ENCODE measurements at regions not wholly inside any gene's neighbourhood (a gene's known extent, or its start where the extent isn't known, plus 50 kb on each side); places are given as distances from the start of the nearest gene placed in this dataset.
"Not testable (repeated sequence)": the region's sequence is repeated elsewhere in the genome, so short reads cannot be mapped to it uniquely, and the experiment has no call there.

- H3K4me3 ChIP-seq (ENCODE audit: low read depth in 1 of 2, low read length in 2 of 2); H3K9me3 ChIP-seq (ENCODE audit: control insufficient read depth in 1 of 2, low read length in 2 of 2); H3K9ac ChIP-seq (ENCODE audit: low read depth in 1 of 2, low read length in 2 of 2); H3K27ac ChIP-seq (ENCODE audit: low read depth, low read length); H3K36me3 ChIP-seq (ENCODE audit: control insufficient read depth in 1 of 2, insufficient read depth in 2 of 2, low read length in 2 of 2); H3K4me1 ChIP-seq (ENCODE audit: control insufficient read depth in 1 of 2, insufficient read depth in 2 of 2, low read length in 2 of 2): not testable (repeated sequence)
- H3K27me3 ChIP-seq (ENCODE audit: control insufficient read depth in 1 of 2, insufficient read depth in 2 of 2, low read length in 2 of 2) = peaks cover 12 to 16% of the 10 kb centered on the region in 2 donors
Observed at GRCh38 chr6:26749759-26750126, 90.2 kb upstream of the ZNF322 start.

- Histone ChIP-seq H3K27me3 (ENCODE audit: control insufficient read depth in 1 of 2, insufficient read depth in 2 of 2, low read length in 2 of 2) (peaks cover 6 to 14% of the 10 kb centered on the region in 2 donors), H3K4me3 (ENCODE audit: low read depth in 1 of 2, low read length in 2 of 2) (no peak overlapping the region), H3K27ac (ENCODE audit: low read depth, low read length) (no peak overlapping the region), H3K9me3 (ENCODE audit: control insufficient read depth in 1 of 2, low read length in 2 of 2) (no peaks in the 10 kb centered on the region), H3K4me1 (ENCODE audit: control insufficient read depth in 1 of 2, insufficient read depth in 2 of 2, low read length in 2 of 2) (no peaks in the 10 kb centered on the region), H3K36me3 (ENCODE audit: control insufficient read depth in 1 of 2, insufficient read depth in 2 of 2, low read length in 2 of 2) (no peaks in the 10 kb centered on the region), H3K9ac (ENCODE audit: low read depth in 1 of 2, low read length in 2 of 2) (no peak overlapping the region)
Observed at GRCh38 chr6:26754212-26754611, 94.7 kb upstream of the ZNF322 start.

- H3K36me3 ChIP-seq (ENCODE audit: control insufficient read depth in 1 of 2, insufficient read depth in 2 of 2, low read length in 2 of 2); H3K9ac ChIP-seq (ENCODE audit: low read depth in 1 of 2, low read length in 2 of 2); H3K4me3 ChIP-seq (ENCODE audit: low read depth in 1 of 2, low read length in 2 of 2); H3K27ac ChIP-seq (ENCODE audit: low read depth, low read length); H3K4me1 ChIP-seq (ENCODE audit: control insufficient read depth in 1 of 2, insufficient read depth in 2 of 2, low read length in 2 of 2); H3K9me3 ChIP-seq (ENCODE audit: control insufficient read depth in 1 of 2, low read length in 2 of 2): not testable (repeated sequence)
- peaks cover 6 to 13% of the 10 kb centered on the region in 2 donors for H3K27me3 ChIP-seq (ENCODE audit: control insufficient read depth in 1 of 2, insufficient read depth in 2 of 2, low read length in 2 of 2)
Observed at GRCh38 chr6:26754801-26755200, 95.3 kb upstream of the ZNF322 start.

GRCh38 chr6:26756067-26756805 is 96.7 kb upstream of the ZNF322 start:
- not testable (repeated sequence) for H3K9ac ChIP-seq (ENCODE audit: low read depth in 1 of 2, low read length in 2 of 2); H3K4me1 ChIP-seq (ENCODE audit: control insufficient read depth in 1 of 2, insufficient read depth in 2 of 2, low read length in 2 of 2); H3K4me3 ChIP-seq (ENCODE audit: low read depth in 1 of 2, low read length in 2 of 2); H3K27ac ChIP-seq (ENCODE audit: low read depth, low read length); H3K36me3 ChIP-seq (ENCODE audit: control insufficient read depth in 1 of 2, insufficient read depth in 2 of 2, low read length in 2 of 2); H3K9me3 ChIP-seq (ENCODE audit: control insufficient read depth in 1 of 2, low read length in 2 of 2)
- H3K27me3 ChIP-seq (ENCODE audit: control insufficient read depth in 1 of 2, insufficient read depth in 2 of 2, low read length in 2 of 2) = peaks cover 6 to 13% of the 10 kb centered on the region in 2 donors

GRCh38 chr6:26766203-26766902 is 106.8 kb upstream of the ZNF322 start:
- not testable (repeated sequence) for H3K36me3 ChIP-seq (ENCODE audit: control insufficient read depth in 1 of 2, insufficient read depth in 2 of 2, low read length in 2 of 2); H3K9ac ChIP-seq (ENCODE audit: low read depth in 1 of 2, low read length in 2 of 2); H3K27me3 ChIP-seq (ENCODE audit: control insufficient read depth in 1 of 2, insufficient read depth in 2 of 2, low read length in 2 of 2); H3K4me3 ChIP-seq (ENCODE audit: low read depth in 1 of 2, low read length in 2 of 2); H3K27ac ChIP-seq (ENCODE audit: low read depth, low read length); H3K4me1 ChIP-seq (ENCODE audit: control insufficient read depth in 1 of 2, insufficient read depth in 2 of 2, low read length in 2 of 2); H3K9me3 ChIP-seq (ENCODE audit: control insufficient read depth in 1 of 2, low read length in 2 of 2)

GRCh38 chr6:26770941-26771666 is 111.6 kb upstream of the ZNF322 start:
- not testable (repeated sequence) for H3K4me1 ChIP-seq (ENCODE audit: control insufficient read depth in 1 of 2, insufficient read depth in 2 of 2, low read length in 2 of 2); H3K36me3 ChIP-seq (ENCODE audit: control insufficient read depth in 1 of 2, insufficient read depth in 2 of 2, low read length in 2 of 2); H3K4me3 ChIP-seq (ENCODE audit: low read depth in 1 of 2, low read length in 2 of 2); H3K9ac ChIP-seq (ENCODE audit: low read depth in 1 of 2, low read length in 2 of 2); H3K27me3 ChIP-seq (ENCODE audit: control insufficient read depth in 1 of 2, insufficient read depth in 2 of 2, low read length in 2 of 2); H3K27ac ChIP-seq (ENCODE audit: low read depth, low read length); H3K9me3 ChIP-seq (ENCODE audit: control insufficient read depth in 1 of 2, low read length in 2 of 2)

- H3K9ac ChIP-seq (ENCODE audit: low read depth in 1 of 2, low read length in 2 of 2) = not testable (repeated sequence)
Observed at GRCh38 chr6:26773414-26773813, 113.9 kb upstream of the ZNF322 start.

GRCh38 chr6:26780563-26780962 is 121.0 kb upstream of the ZNF322 start:
- H3K36me3 ChIP-seq (ENCODE audit: control insufficient read depth in 1 of 2, insufficient read depth in 2 of 2, low read length in 2 of 2) = not testable (repeated sequence)

More at GRCh38 chr6:26773414-26773813, 113.9 kb upstream of the ZNF322 start:
- H3K4me1 ChIP-seq (ENCODE audit: control insufficient read depth in 1 of 2, insufficient read depth in 2 of 2, low read length in 2 of 2); H3K4me3 ChIP-seq (ENCODE audit: low read depth in 1 of 2, low read length in 2 of 2); H3K27me3 ChIP-seq (ENCODE audit: control insufficient read depth in 1 of 2, insufficient read depth in 2 of 2, low read length in 2 of 2); H3K9me3 ChIP-seq (ENCODE audit: control insufficient read depth in 1 of 2, low read length in 2 of 2); H3K27ac ChIP-seq (ENCODE audit: low read depth, low read length); H3K36me3 ChIP-seq (ENCODE audit: control insufficient read depth in 1 of 2, insufficient read depth in 2 of 2, low read length in 2 of 2): not testable (repeated sequence)

GRCh38 chr6:26795474-26796307 is 136.1 kb upstream of the ZNF322 start:
- H3K9ac ChIP-seq (ENCODE audit: low read depth in 1 of 2, low read length in 2 of 2); H3K36me3 ChIP-seq (ENCODE audit: control insufficient read depth in 1 of 2, insufficient read depth in 2 of 2, low read length in 2 of 2): not testable (repeated sequence)

More at GRCh38 chr6:26780563-26780962, 121.0 kb upstream of the ZNF322 start:
- H3K4me3 ChIP-seq (ENCODE audit: low read depth in 1 of 2, low read length in 2 of 2); H3K27me3 ChIP-seq (ENCODE audit: control insufficient read depth in 1 of 2, insufficient read depth in 2 of 2, low read length in 2 of 2); H3K9ac ChIP-seq (ENCODE audit: low read depth in 1 of 2, low read length in 2 of 2); H3K27ac ChIP-seq (ENCODE audit: low read depth, low read length); H3K9me3 ChIP-seq (ENCODE audit: control insufficient read depth in 1 of 2, low read length in 2 of 2); H3K4me1 ChIP-seq (ENCODE audit: control insufficient read depth in 1 of 2, insufficient read depth in 2 of 2, low read length in 2 of 2): not testable (repeated sequence)

More at GRCh38 chr6:26795474-26796307, 136.1 kb upstream of the ZNF322 start:
- not testable (repeated sequence) for H3K27ac ChIP-seq (ENCODE audit: low read depth, low read length); H3K4me1 ChIP-seq (ENCODE audit: control insufficient read depth in 1 of 2, insufficient read depth in 2 of 2, low read length in 2 of 2); H3K27me3 ChIP-seq (ENCODE audit: control insufficient read depth in 1 of 2, insufficient read depth in 2 of 2, low read length in 2 of 2); H3K4me3 ChIP-seq (ENCODE audit: low read depth in 1 of 2, low read length in 2 of 2); H3K9me3 ChIP-seq (ENCODE audit: control insufficient read depth in 1 of 2, low read length in 2 of 2)

All from duodenal mucosa (tissue), 2 donors.